HG03342 (cell line): ENCODE measurements at regions not wholly inside any gene's neighbourhood (a gene's known extent, or its start where the extent isn't known, plus 50 kb on each side); places are given as distances from the start of the nearest gene placed in this dataset.
"Not testable (repeated sequence)": the region's sequence is repeated elsewhere in the genome, so short reads cannot be mapped to it uniquely, and the experiment has no call there.

Experiments used
- ATAC-seq: cut with Tn5 transposase; IDR thresholded peaks from one replicate; pipeline ENCODE4 v1.9.1; 2021; ENCODE audit warnings: mild to moderate bottlenecking, moderate library complexity; ENCODE audit not compliant: unreplicated experiment

GRCh38 chr1:5688081-5689077, 303.8 kb downstream of the NPHP4 start:
- no peak for ATAC-seq

- ATAC-seq, result no peak
These were observed 305.1 kb downstream of the NPHP4 start for GRCh38 chr1:5686925-5687706.

GRCh38 chr1:5686195-5686594, 306.0 kb downstream of the NPHP4 start:
- no peak for ATAC-seq

- ATAC-seq, result no peak
These were observed 306.7 kb downstream of the NPHP4 start for GRCh38 chr1:5685446-5686040.

- ATAC-seq, result no peak
These were observed 307.4 kb downstream of the NPHP4 start for GRCh38 chr1:5684791-5685190.

- no peak for ATAC-seq
These were observed 308.8 kb downstream of the NPHP4 start for GRCh38 chr1:5683446-5683845.

GRCh38 chr1:5682626-5683225, 309.5 kb downstream of the NPHP4 start:
- ATAC-seq, result no peak

- ATAC-seq, result no peak
These were observed 310.6 kb downstream of the NPHP4 start for GRCh38 chr1:5681654-5682053.

- no peak for ATAC-seq
These were observed 311.6 kb downstream of the NPHP4 start for GRCh38 chr1:5680600-5680999.

GRCh38 chr1:5678759-5679158, 313.5 kb downstream of the NPHP4 start:
- no peak for ATAC-seq

GRCh38 chr1:5672355-5672754, 319.9 kb downstream of the NPHP4 start:
- not testable (repeated sequence) for ATAC-seq

- ATAC-seq, result no peak
These were observed 321.5 kb downstream of the NPHP4 start for GRCh38 chr1:5670590-5671350.

GRCh38 chr1:5667513-5668325, 324.5 kb downstream of the NPHP4 start:
- ATAC-seq, result no peak

GRCh38 chr1:5664906-5665875, 327.0 kb downstream of the NPHP4 start:
- ATAC-seq, result no peak

GRCh38 chr1:5664081-5664768, 328.0 kb downstream of the NPHP4 start:
- ATAC-seq, result no peak

- ATAC-seq, result no peak
These were observed 329.5 kb downstream of the NPHP4 start for GRCh38 chr1:5662744-5663126.

- no peak for ATAC-seq
These were observed 330.0 kb downstream of the NPHP4 start for GRCh38 chr1:5662086-5662743.
